Stimulated activated CD4-positive, alpha-beta T cell treated with anti-CD3 and anti-CD28 coated beads, Interleukin-4, amount 100 ng/mL, for 24 hours (primary cell): ENCODE measurements at regions not wholly inside any gene's neighbourhood (a gene's known extent, or its start where the extent isn't known, plus 50 kb on each side); places are given as distances from the start of the nearest gene placed in this dataset.
"Not testable (repeated sequence)": the region's sequence is repeated elsewhere in the genome, so short reads cannot be mapped to it uniquely, and the experiment has no call there.

ENCODE experiments used
- DNase-seq: peaks from one replicate; pipeline ENCODE4 v3.0.0-alpha.2; 2020

DNA sequence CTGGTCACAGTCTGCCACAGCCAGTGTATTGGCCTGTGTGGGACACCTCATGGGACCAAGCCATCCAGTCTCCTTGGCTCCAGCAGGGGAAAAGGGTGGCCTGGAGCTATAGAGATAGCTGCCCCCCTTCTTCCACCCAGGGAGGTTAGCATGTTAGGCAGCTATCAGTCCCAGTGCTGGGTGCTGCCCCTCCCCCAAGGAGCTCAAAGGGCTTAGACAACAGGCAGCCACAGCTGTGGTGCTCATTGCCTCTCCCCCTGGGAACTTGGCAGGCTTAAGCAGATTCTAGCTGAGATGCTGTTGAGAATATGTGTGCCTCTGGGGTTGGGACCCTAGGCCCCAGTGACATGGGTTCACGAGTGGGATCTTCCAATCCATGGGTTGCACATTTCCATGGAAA lies 226.0 kb upstream of the PTGER4 start:
- no peak for DNase-seq

DNA sequence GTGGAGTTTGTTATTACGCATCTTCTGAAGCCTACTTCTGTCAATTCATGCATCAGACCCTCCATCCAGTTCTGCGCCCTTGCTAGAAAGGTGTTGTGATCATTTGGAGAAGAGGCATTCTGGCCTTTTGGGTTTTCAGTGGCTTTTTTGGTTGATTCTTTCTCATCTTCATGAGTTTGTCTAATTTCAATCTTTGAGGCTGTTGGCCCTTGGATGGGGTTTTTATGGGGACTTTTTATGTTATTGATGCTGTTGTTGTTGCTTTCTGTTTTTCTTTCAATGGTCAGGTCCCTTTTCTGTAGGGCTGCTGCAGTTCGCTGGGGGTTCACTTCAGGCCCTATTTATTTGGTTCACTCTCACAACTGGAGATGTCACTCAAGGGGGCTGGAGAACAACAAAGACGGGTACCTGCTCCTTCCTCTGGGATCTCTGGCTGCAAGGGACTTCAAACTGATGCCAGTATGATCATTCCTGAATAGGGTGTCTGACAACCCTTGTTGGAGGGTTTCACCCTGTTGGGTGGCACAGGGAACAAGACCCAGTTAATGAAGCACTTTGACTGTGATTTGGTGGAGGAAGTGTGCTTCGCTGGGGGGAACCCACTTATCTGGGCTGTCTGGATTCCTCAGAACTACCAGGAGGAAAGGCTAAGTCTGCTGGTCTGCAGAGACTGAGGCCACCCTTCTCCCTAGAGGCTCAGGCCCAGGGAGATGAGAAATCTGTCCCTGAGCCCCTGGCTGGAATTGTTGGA lies 226.7 kb upstream of the PTGER4 start:
- no peak for DNase-seq

DNA sequence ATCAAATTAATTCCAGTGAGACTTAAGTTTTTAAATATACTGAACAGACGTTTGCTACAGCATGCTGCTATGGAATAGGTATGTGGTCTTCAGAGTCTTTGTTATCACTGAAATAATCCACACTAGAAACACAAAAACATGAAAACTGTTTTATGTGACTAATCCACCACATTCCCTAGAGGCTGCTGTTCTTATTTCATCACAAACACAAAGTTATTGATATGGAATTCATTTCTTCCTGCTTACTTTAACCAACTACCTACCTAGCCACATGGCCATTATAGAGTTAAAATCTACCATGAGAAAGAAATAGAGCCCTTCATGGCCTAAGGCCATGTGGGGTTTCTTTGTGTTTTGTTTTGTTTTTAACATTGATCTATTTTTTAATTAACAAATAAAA lies 232.3 kb upstream of the PTGER4 start:
- DNase-seq, result no peak

DNA sequence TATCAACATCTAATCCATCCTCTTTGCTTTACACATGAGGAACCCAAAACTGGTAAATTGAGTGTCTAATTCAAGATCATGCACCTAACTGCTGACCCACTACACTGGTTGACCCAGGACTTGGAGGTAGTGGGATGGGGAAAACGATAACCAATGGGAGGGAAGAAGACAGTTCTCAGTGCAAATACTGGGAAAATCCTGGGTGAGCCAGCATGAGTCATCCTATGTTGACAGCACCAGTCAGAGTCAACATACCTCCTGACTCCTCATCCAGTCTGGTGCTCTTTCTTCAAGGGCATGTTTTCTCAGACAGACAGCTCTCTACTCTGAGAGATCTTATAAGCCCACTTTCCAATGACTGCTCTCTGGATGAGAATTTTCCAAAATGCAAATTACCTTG lies 232.8 kb upstream of the PTGER4 start:
- no peak for DNase-seq

DNA sequence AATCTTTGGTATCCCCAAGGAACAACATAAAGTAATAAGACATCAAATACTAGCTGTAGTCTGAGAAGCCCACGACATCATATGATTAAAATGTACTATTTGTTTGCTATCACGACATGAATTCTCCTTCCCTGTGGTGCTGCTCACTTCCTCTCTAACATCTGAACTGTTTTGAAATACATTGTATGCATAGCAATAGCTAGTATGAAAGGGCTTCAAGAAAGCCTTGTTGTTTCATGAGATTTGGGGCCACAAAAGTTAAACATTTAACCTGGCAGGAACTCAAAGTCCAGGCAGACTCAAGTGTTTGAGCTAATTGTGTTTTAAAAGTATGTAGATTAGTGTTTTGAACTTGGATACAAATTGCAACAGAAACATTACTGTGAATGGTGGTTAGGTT lies 237.4 kb upstream of the PTGER4 start:
- no peak for DNase-seq

DNA sequence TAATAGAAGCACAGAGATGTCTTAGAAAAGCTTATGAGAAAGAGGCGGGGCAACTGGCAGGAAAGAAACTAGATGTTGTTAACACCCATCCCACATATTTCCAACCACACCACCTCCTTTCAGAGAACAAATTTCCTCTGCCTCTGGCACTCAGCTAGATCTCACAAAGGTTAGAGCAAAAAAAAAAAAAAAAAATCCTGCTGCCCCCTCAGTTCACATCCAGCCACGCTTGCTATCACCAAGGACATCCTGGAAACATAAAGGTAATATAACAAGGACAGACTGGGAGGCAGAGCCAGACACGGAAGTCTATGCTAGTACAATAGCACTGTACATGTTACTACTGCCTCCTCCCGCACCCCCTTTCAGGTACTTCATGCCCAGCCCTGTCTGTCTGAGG lies 238.0 kb upstream of the PTGER4 start:
- peak; percentile 70 for DNase-seq

DNA sequence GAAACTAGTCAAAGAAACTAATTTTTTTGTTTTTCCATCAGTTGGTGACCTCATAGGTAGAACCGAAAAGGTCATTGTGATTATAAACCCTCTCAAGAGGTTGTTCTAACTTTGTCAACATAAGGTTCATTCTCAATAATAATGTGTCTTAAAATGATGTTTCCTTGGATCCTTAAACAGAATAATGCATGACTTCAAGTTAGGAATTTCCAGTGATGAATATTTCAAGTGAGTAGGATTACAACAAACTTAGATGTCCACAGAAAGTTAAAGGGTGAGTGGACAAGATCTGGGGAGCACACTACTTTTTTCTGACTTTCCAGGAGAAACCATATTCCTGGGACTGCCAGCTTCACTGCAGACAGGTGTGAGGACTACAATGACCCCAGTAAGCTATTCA lies 239.0 kb upstream of the PTGER4 start:
- DNase-seq, result no peak

DNA sequence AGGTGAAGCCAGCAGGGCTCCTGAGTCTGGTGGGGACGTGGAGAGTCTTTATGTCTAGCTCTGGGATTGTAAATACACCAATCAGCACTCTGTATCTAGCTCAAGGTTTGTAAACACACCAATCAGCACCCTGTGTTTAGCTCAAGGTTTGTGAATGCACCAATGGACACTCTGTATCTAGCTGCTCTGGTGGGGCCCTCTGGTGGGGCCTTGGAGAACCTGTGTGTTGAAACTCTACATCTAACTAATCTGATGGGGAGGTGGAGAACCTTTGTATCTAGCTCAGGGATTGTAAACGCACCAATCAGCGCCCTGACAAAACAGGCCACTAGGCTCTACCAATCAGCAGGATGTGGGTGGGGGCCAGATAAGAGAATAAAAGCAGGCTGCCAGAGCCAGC lies 240.6 kb upstream of the PTGER4 start:
- DNase-seq, result peak; percentile 19

DNA sequence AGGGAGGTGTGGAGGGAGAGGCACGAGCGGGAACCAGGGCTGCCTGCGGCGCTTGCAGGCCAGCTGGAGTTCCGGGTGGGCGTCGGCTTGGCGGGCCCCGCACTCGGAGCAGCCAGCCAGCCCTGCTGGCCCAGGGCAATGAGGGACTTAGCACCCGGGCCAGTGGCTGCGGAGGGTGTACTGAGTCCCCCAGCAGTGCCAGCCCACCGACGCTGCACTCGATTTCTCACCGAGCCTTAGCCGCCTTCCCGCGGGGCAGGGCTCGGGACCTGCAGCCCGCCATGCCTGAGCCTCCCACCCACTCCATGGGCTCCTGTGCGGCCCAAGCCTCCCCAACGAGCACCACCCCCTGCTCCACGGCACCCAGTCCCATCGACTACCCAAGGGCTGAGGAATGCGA lies 241.1 kb upstream of the PTGER4 start:
- not testable (repeated sequence) for DNase-seq

DNA sequence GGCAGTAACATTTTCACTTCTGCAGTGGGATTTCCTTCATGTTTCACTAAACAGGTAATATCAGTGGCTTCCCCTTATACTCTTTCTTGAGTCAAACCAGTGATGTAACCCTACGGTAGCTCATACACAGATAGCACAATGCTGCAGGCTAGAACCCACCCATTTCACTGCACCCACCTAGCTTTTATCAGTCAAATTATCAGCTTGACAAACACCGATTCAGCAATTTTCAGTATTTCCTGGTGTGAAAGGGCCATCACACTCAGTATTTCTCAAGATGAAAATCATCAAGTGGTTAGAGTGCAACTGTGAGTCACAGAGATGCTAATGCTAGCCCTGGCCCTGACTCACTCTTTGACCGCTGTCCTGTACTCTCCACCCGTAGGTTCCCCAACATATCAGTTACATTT lies 242.3 kb upstream of the PTGER4 start:
- peak; percentile 37 for DNase-seq

DNA sequence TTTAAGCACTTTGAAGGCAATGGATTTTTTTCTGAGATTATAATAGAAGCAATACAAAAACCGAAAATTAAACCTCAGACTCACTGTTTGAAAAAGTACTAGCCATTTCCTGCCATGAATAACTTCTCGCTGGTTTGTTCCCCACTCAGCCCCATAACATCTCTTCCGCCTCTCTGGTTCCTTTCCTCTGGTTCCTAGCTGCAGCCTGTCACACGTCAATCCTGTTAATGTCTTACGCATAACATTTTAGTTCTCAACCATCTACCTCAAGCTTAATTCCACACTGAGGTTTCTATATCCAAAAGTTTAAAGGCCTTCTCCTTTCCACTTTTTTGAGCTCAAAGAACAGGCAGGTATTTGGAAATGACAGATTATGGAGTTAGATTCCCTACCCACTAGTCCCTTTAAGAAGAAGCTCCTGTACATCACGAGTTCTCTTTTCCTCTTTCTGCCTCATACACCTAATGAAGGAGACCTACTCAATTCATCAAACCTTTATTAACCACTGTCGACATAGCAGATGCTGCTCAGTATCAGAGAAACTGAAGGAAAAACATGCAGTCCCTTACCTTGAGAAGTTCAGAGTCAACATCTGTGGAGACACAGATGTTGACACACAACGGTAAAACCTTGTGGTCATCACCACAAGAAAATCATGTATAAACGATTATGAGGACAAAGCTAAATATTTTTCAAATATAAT lies 243.0 kb upstream of the PTGER4 start:
- peak; percentile 50 for DNase-seq

DNA sequence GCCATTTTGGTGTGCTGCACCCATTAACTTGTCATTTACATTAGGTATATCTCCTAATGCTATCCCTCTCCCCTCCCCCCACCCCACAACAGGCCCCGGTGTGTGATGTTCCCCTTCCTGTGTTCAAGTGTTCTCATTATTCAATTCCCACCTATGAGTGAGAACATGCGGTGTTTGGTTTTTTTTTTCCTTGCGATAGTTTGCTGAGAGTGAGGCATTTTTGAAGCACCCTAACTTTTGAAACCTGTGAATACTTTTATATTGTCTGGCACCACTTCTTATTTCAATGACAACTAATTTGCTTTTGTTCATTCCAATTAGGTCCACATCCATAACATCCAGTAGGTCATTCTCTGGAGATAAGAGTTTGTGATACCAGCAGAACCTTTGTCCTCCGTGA lies 244.0 kb upstream of the PTGER4 start:
- not testable (repeated sequence) for DNase-seq

DNA sequence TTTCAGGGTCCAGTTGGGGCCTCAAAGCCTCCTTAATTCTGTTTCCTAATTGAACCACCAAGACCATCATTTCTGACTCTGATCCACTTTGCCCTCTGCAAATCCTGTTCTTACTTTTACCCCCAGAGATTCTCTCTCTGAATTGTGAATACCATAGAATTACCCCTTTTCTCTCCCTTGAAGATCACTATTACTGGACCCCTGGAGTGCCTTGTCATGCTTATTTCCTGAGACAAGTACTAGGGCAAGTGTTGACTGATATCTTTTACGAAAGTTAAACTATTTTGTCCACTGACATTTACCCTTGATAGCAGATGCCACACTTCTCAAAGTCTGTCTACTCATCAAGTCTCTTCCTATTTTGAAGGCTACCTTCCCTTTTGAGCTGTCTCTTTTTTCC lies 246.9 kb upstream of the PTGER4 start:
- no peak for DNase-seq

DNA sequence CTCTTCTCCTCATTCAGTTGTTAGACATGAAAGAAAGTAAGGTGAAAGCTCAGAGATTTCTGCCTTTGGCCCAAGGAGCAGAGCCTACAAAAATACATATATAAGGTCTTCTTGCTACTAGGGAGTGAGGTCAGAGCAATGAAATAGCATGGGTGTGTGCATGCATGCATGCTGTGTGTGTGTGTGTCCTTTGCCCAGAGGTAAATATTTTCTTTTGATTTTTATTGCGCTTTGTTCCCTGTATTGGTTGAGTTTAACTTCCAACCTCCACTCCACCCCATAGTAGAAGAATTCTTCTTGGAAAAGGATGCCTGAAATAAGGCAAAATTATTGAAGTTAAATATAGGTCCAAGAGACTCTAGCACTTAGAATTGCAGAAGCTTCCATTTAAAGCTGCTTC lies 248.0 kb upstream of the PTGER4 start:
- DNase-seq, result no peak

DNA sequence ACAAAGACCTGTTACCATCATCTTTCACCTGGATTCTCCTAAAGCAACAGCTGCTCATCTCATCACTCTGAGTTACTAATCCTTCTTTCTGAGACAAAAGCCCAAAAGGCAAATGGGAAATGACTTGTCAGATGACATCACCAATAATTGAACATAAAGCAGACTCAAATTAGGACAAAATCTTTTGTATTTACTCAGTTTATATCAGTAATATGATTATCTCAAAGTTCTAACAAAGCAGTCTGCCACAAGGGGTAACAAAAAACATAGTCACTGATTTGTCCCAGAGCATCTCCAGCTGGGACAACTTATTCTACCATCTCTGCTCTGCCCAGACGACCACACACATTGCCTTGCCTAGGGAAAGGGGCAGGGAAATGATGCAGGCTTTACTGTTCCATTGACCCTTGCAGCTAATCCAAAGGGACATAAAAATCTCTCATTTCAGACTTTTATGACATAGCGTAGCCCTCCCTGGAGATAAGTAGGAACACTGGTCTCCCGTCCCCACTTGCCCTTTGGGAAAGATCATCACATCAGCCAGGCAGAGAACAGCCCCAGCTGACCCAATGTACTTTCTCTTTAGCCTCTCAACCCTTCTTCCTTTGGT lies 249.5 kb upstream of the PTGER4 start:
- DNase-seq, result no peak

DNA sequence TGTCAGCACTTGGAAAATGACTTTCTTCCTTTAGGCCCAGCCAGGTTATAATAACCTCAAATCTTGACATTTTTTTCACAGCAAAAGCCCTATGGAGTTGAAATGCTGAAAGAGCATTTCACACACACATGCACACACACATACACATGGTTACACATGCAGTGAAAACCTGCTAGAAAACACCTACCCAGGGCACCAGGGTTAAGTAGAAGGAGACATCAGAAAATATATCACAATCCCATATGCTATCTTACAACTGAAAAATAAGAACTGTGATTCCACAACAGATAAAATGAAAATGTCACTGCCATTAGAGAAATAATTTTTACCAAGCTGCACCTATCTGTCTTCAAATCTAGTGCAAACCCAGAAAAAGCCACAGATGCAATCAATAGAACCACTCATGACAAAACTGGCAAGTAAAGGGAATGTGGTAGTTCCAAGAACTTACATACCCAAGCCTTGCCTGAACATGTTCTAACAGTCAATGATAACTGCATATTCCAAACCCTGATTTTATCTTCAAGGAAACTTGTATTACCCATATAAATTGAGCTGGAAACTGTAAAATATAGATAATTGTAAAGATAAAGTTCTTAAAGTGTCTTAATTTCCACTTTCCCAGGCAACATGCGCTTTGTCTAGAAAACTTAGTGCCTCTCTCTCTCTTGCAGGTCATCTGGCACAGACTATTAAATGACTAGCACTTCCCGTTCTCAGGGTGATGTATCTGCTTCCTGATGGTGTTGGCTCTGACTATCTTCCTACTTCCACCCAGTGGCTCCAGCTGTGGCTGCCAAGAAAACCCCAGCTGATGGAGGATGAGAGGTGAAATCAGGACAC lies 250.2 kb upstream of the PTGER4 start:
- DNase-seq, result no peak

DNA sequence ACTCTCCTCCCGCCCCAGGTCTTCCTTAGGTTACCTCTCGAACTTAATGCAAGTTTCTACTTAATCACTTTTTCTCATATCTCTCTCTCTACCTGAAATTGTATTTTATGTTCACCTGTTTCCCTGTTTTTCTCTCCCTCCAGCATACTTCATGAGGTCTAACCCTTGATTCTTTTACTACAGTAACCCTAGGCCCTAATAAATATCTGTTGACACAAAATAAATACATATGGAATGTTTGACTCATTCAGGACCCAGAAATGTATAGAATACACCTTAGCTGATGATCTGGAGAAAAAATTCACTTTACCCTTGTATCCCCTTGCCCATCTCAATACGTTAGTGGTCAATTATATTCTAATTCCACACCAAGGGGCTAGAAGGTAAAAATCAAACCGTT lies 250.9 kb upstream of the PTGER4 start:
- DNase-seq, result no peak

DNA sequence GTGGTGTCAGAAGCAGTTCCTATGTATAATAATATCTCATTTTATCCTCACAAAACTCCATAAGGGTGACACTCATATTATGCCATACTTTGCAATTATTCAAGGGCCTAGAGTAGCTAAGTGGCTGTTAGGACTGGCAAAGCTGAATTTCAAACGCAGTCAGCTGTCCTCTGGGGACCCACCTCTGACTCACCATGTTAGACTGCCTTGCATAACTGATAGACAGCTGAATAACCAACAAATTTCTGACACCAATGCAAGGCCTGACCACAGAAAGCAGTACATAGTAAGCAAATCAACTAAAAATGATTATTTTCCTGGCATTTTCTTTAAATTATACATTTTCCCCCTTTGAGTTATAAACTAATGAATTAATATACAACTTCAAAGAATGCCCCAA lies 251.6 kb upstream of the PTGER4 start:
- peak; percentile 37 for DNase-seq

DNA sequence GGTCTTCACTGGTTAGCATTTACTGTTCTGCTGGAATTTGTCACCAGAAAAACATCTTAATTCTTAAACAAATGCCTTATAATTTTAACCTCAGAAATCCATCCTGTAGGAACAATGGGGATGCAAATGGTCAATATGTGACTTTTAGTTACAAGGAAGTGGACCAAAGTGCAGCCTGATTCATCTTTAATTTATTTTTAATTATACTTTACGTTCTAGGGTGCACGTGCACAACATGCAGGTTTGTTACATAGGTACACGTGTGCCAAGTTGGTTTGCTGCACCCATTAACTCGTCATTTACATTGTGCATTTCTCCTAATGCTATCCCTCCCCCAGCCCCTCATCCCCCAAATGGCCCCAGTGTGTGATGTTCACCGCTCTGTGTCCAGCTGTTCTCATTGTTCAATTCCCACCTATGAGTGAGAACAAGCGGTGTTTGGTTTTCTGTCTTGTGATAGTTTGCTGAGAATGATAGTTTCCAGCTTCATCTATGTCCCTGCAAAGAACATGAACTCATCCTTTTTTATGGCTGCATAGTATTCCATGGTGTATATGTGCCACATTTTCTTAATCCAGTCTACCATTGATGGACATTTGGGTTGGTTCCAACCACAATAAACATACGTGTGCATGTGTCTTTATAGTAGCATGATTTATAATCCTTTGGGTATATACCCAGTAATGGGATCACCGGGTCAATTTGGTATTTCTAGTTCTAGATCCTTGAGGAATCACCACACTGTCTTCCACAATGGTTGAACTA lies 262.5 kb upstream of the PTGER4 start:
- DNase-seq, result not testable (repeated sequence)

DNA sequence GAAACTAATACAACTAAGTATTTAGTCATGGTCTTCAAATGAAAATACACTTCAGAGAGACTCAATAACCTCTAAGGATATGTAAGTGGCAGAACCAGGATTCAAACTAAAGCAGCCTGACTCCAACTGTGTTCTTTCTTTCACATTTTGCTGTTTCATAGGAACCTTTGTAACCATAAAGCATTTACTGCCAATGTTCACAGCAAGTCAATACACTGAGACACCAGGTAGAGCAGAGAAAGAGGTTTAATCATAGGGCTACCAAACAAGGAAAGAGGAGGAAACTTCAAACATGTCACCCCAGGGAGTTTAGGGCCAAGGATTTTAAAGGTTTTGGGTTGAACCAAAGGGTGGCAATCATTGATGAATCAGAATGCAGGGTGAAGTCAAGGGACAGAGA lies 263.1 kb upstream of the PTGER4 start:
- no peak for DNase-seq

DNA sequence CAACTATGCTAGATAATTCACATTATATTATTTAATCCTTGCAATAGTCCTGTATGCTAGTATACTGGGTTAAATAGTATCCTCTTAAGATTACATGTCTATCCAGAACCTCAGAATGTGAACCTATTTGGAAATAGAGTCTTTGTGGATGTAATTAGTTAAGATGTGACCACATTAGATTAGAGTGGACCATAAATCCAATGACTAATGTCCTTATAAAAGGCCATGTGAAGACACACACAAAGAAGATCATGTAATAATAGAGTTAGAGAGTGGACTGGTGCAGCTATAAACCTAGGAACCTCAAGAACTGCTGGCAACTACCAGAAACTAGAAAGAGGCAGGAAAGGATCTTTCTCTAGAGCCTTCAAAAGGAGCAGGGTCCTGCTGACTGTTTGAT lies 263.6 kb upstream of the PTGER4 start:
- DNase-seq, result no peak

DNA sequence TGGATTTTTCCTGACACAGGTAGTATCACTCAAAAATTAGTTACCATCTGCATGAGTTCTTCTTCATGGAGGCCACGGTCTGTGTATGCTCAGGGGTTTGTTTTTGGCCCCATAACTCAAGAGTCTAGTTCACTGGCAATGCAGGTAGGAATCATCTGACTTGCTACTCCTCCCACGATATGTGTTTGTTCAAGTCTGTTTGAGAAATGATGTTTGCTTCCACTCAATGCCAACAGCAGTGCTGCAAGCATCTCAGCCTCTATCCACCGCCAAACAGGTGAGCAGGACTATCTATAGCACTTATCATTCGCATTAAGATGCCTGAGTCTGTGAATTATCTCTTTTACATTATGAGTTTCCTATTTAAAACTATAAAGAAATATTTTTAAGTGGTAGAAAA lies 264.8 kb upstream of the PTGER4 start:
- no peak for DNase-seq

DNA sequence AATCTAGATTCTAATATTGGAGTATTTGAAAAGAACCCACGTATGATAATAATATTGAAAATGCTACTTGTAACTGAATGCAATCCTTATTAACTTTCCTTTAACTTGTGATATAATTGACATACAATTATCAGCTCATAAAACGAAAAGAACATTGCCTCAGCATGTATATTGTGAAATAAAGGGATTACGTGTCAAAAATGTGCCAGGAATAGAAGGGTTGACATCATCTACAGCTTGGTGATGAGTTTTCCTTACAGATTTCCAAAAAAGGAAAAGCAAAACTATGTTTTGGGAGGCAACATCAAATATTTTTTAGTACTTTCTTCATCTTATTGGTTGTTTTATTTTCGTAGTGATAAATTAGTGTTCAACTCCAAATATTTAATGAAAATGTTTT lies 266.0 kb upstream of the PTGER4 start:
- DNase-seq, result no peak
